ENCODE measurements at regions not wholly inside any gene's neighbourhood (a gene's known extent, or its start where the extent isn't known, plus 50 kb on each side); places are given as distances from the start of the nearest gene placed in this dataset.

GRCh38 chr10:53183733-53184132 lies 411.1 kb upstream of the MBL2 start:
- TF ChIP-seq POLR2AphosphoS5 (IDR thresholded peaks at IDR 0.05; ENCODE audit: borderline replicate concordance, low read depth, low read length) (no peak), EZH2 (IDR thresholded peaks at IDR 0.05) (no peak), FOXP2 (optimal IDR thresholded peaks at IDR 0.05; ENCODE audit: control extremely low read depth, extremely low read length, insufficient read depth) (no peak)

All from SK-N-MC (cell line).